H1 (cell line): ENCODE measurements at regions not wholly inside any gene's neighbourhood (a gene's known extent, or its start where the extent isn't known, plus 50 kb on each side); places are given as distances from the start of the nearest gene placed in this dataset.

Experiments used
- BACH1 ChIP-seq: IDR thresholded peaks from 2 replicates; pipeline ENCODE4 v1.6.1; 2012; ENCODE audit warnings: low read length, improper control_type of control experiment
- CTBP2 ChIP-seq: IDR thresholded peaks from 2 replicates; pipeline ENCODE4 v1.7.0; 2011; ENCODE audit warnings: borderline replicate concordance, mild to moderate bottlenecking, moderate library complexity, mixed read lengths, low read length; ENCODE audit not compliant: insufficient read depth, insufficient read length
- KDM4A ChIP-seq: IDR thresholded peaks from one replicate; pipeline ENCODE4 v1.7.1; 2012; ENCODE audit warnings: low read depth, mild to moderate bottlenecking, moderate library complexity, low read length, inconsistent platforms; ENCODE audit not compliant: severe bottlenecking
- SP2 ChIP-seq: IDR thresholded peaks from 2 replicates; pipeline ENCODE4 v1.6.1; 2012; ENCODE audit warnings: mild to moderate bottlenecking, low read length, inconsistent platforms
- TF ChIP-seq, protein P1 (sequence below): IDR thresholded peaks from 2 replicates; pipeline ENCODE4 v1.6.1; 2011; ENCODE audit warnings: low read length, improper control_type of control experiment

DNA sequence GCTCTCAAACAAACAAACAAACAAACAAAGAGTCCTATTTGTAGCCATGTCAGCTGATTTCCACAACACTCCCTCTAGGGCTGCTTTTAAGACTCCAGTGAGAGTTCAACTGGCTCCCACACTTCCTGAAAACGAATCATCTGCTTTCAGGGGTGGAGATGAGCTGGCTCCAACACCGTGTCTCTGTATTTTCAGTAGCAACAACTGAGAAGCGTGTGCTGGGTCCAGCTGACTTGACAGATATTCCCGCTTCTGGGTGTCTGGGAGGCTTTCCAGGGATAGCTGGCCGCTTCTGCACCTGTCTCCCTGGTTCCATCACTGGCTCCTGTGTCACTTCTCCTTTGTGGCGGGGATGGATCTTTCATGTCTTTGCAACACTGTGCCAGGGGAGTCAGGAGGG lies 272.5 kb upstream of the SOX4 start (continued):
- TF ChIP-seq, protein P1, sequence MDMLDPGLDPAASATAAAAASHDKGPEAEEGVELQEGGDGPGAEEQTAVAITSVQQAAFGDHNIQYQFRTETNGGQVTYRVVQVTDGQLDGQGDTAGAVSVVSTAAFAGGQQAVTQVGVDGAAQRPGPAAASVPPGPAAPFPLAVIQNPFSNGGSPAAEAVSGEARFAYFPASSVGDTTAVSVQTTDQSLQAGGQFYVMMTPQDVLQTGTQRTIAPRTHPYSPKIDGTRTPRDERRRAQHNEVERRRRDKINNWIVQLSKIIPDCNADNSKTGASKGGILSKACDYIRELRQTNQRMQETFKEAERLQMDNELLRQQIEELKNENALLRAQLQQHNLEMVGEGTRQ = no peak
- no peak for TF ChIP-seq SP2
- TF ChIP-seq KDM4A = no peak
- TF ChIP-seq BACH1 = no peak
- no peak for TF ChIP-seq CTBP2
